ENCODE measurements at regions not wholly inside any gene's neighbourhood (a gene's known extent, or its start where the extent isn't known, plus 50 kb on each side); places are given as distances from the start of the nearest gene placed in this dataset.

DNA sequence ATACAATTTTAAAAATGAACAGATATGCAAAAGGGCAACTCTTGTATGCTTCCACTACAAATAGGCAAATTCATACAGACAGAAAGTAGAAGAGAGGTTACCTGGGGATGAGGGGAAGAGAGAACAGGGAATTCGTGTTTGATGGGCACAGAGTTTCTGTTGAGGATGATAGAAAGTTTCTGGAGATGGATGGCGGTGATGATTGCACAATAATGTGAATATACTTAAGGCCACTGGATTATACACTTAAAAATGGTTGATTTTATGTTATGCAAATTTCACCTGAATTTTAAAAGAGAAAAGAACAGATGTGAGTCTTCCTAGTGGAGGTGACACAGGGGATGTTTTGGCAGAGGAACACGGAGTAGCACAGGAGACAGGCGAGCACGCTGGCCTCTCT lies 89.3 kb downstream of the TEX36 start:
- TF ChIP-seq, protein P1, sequence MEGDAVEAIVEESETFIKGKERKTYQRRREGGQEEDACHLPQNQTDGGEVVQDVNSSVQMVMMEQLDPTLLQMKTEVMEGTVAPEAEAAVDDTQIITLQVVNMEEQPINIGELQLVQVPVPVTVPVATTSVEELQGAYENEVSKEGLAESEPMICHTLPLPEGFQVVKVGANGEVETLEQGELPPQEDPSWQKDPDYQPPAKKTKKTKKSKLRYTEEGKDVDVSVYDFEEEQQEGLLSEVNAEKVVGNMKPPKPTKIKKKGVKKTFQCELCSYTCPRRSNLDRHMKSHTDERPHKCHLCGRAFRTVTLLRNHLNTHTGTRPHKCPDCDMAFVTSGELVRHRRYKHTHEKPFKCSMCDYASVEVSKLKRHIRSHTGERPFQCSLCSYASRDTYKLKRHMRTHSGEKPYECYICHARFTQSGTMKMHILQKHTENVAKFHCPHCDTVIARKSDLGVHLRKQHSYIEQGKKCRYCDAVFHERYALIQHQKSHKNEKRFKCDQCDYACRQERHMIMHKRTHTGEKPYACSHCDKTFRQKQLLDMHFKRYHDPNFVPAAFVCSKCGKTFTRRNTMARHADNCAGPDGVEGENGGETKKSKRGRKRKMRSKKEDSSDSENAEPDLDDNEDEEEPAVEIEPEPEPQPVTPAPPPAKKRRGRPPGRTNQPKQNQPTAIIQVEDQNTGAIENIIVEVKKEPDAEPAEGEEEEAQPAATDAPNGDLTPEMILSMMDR (conservative IDR thresholded peaks at IDR 0.05; ENCODE audit: low read length) = no peak
- TF ChIP-seq EZH2phosphoT487 (IDR thresholded peaks at IDR 0.05; ENCODE audit: borderline replicate concordance, low read depth, low read length) = no peak

All from OCI-LY7 (cell line).